Transverse colon (tissue), 4 donors: ENCODE measurements at regions not wholly inside any gene's neighbourhood (a gene's known extent, or its start where the extent isn't known, plus 50 kb on each side); places are given as distances from the start of the nearest gene placed in this dataset.

ENCODE experiments used
- DNase-seq: peaks from one replicate; pipeline ENCODE4 v3.0.0-alpha.2; 2019
- H3K27ac ChIP-seq, 4 donors: fragments of 200-600 bp; sonication (generic); 2 replicates each; pipeline ENCODE4 v1.5.1; 2016 to 2018; ENCODE audit warnings: inconsistent platforms in 4 of 4
- H3K27me3 ChIP-seq: fragments of 200-600 bp; sonication (generic); 2 replicates; pipeline ENCODE4 v1.5.1; 2017; ENCODE audit warnings: inconsistent platforms
- H3K36me3 ChIP-seq, 4 donors: fragments of 200-600 bp; sonication (generic); 2 replicates each; pipeline ENCODE4 v1.5.1; 2017 to 2019; ENCODE audit warnings: inconsistent platforms in 4 of 4
- H3K4me1 ChIP-seq, 4 donors: fragments of 200-600 bp; sonication (generic); 2 replicates each; pipeline ENCODE4 v1.5.1; 2017 to 2020; ENCODE audit warnings: inconsistent platforms in 4 of 4
- H3K4me3 ChIP-seq, 4 donors: fragments of 200-600 bp; sonication (generic); 1 replicate in 1 of 4; 2 replicates in 3 of 4; pipeline versions ENCODE4 v1.5.1 to v1.6.1; 2017 to 2019; ENCODE audit warnings: inconsistent platforms in 4 of 4
- H3K9me3 ChIP-seq, 2 donors: fragments of 200-600 bp; sonication (generic); 2 replicates each; pipeline ENCODE4 v1.5.1; 2017 to 2019; ENCODE audit warnings: inconsistent platforms in 2 of 2
- CTCF ChIP-seq, 5 experiments: fragments of 200-600 bp in 3 of 5; fragments of 450-650 bp in 2 of 5; sonication (generic) in 3 of 5; IDR thresholded peaks; 1 replicate in 2 of 5; 2 replicates in 3 of 5; pipeline ENCODE4 v1.5.1; 2016 to 2017; ENCODE audit warnings: antibody characterized with exemption in 5 of 5, inconsistent platforms in 3 of 5, mild to moderate bottlenecking in 2 of 5, moderate library complexity in 1 of 5
- EP300 ChIP-seq: sonication (generic); formaldehyde crosslinking; IDR thresholded peaks from one replicate; pipeline ENCODE4 v1.6.1; 2017; ENCODE audit warnings: antibody characterized with exemption, low read depth
- POLR2A ChIP-seq: fragments of 450-650 bp; IDR thresholded peaks from one replicate; pipeline ENCODE4 v1.6.1; 2016; ENCODE audit warnings: antibody characterized with exemption, mild to moderate bottlenecking, moderate library complexity
- POLR2AphosphoS5 ChIP-seq, 3 donors: sonication (generic); formaldehyde crosslinking; IDR thresholded peaks; one replicate each; pipeline ENCODE4 v1.6.1; 2016; ENCODE audit warnings: antibody characterized with exemption in 3 of 3
- WGBS, 2 donors: methylation state at CpG; one replicate each; pipeline ENCODE4 v1.1.5; 2018; ENCODE audit warnings: low coverage in 1 of 2; 5-methylcytosine and 5-hydroxymethylcytosine counted together
- in situ Hi-C, 4 donors: fragments of 200-750 bp; cut with MboI; loops; one replicate each; pipeline versions ENCODE4 v1.15.0 to v1.15.1; 2017; ENCODE audit warnings: low sequenced_read_pairs in 3 of 4, low pct_ligation_motif_present in 1 of 4, low pct_unique_long_range_greater_than_20kb in 1 of 4
- intact Hi-C: fragments of 100-400 bp; cut with DNase I; formaldehyde crosslinking; loops from one replicate; pipeline ENCODE4 v1.15.1; 2023; ENCODE audit warnings: low total_unique reads

- TF ChIP-seq POLR2A: no peak
- H3K4me1 ChIP-seq: no peaks in the 10 kb centered on the region
- H3K27ac ChIP-seq: no peak overlapping the region
- H3K9me3 ChIP-seq: no peaks in the 10 kb centered on the region
- no peaks in the 10 kb centered on the region for H3K36me3 ChIP-seq
- WGBS, 2 donors: 64 to 73% methylated on average over 2 of the region's 2 CpGs
- DNase-seq: no peak
- intact Hi-C loops (no loop called here), in situ Hi-C loops (no loop called here)
- no peak overlapping the region for H3K4me3 ChIP-seq
- H3K27me3 ChIP-seq: no peaks in the 10 kb centered on the region
These were observed 401.7 kb upstream of the HTR2A start for GRCh38 chr13:47298506-47298905.

GRCh38 chr13:47294691-47295090 lies 397.8 kb upstream of the HTR2A start:
- WGBS, 2 donors: 48 to 61% methylated on average over 3 of the region's 3 CpGs
- no peaks in the 10 kb centered on the region for H3K36me3 ChIP-seq
- no peaks in the 10 kb centered on the region for H3K27me3 ChIP-seq
- TF ChIP-seq POLR2A: no peak
- TF ChIP-seq CTCF (IDR thresholded peaks at IDR 0.05): no peak
- TF ChIP-seq POLR2AphosphoS5 (IDR thresholded peaks at IDR 0.05): no peak
- no peak for TF ChIP-seq EP300
- no peak overlapping the region for H3K27ac ChIP-seq
- no peaks in the 10 kb centered on the region for H3K9me3 ChIP-seq
- intact Hi-C loops: no loop called here
- DNase-seq: no peak
- H3K4me1 ChIP-seq: no peaks in the 10 kb centered on the region
- no peak overlapping the region for H3K4me3 ChIP-seq
- in situ Hi-C loops: no loop called here

GRCh38 chr13:47291107-47291656 lies 394.3 kb upstream of the HTR2A start:
- 27 to 33% methylated on average over 1 to 2 of the region's 2 CpGs for WGBS, 2 donors
- Histone ChIP-seq H3K36me3 (no peaks in the 10 kb centered on the region), H3K27ac (no peak overlapping the region), H3K27me3 (no peaks in the 10 kb centered on the region), H3K4me1 (no peaks in the 10 kb centered on the region), H3K9me3 (no peaks in the 10 kb centered on the region), H3K4me3 (no peak overlapping the region)
- in situ Hi-C loops: no loop called here
- TF ChIP-seq CTCF (IDR thresholded peaks at IDR 0.05) (no peak), POLR2A (no peak), EP300 (no peak), POLR2AphosphoS5 (IDR thresholded peaks at IDR 0.05) (no peak)
- intact Hi-C loops: no loop called here
- DNase-seq: no peak

- Histone ChIP-seq H3K27ac (no peak overlapping the region), H3K36me3 (no peaks in the 10 kb centered on the region), H3K4me1 (no peaks in the 10 kb centered on the region), H3K9me3 (no peaks in the 10 kb centered on the region), H3K27me3 (no peaks in the 10 kb centered on the region), H3K4me3 (no peak overlapping the region)
- TF ChIP-seq POLR2A (no peak), CTCF (IDR thresholded peaks at IDR 0.05) (no peak), POLR2AphosphoS5 (IDR thresholded peaks at IDR 0.05) (no peak), EP300 (no peak)
- in situ Hi-C loops (no loop called here), intact Hi-C loops (no loop called here)
- DNase-seq: no peak
- WGBS, 2 donors: 73 to 80% methylated on average over 1 of the region's 1 CpG
These were observed 392.7 kb upstream of the HTR2A start for GRCh38 chr13:47289567-47289966.

GRCh38 chr13:47288546-47288945 lies 391.7 kb upstream of the HTR2A start:
- DNase-seq: no peak
- no peaks in the 10 kb centered on the region for H3K36me3 ChIP-seq
- no peak overlapping the region for H3K4me3 ChIP-seq
- H3K27ac ChIP-seq: no peak overlapping the region
- no peaks in the 10 kb centered on the region for H3K4me1 ChIP-seq
- H3K9me3 ChIP-seq: no peaks in the 10 kb centered on the region
- TF ChIP-seq EP300 (no peak), CTCF (IDR thresholded peaks at IDR 0.05) (no peak), POLR2A (no peak), POLR2AphosphoS5 (IDR thresholded peaks at IDR 0.05) (no peak)
- WGBS, 2 donors: 69 to 76% methylated on average over 5 of the region's 5 CpGs
- in situ Hi-C loops: no loop called here
- H3K27me3 ChIP-seq: no peaks in the 10 kb centered on the region
- intact Hi-C loops: no loop called here
